ENCODE measurements at regions not wholly inside any gene's neighbourhood (a gene's known extent, or its start where the extent isn't known, plus 50 kb on each side); places are given as distances from the start of the nearest gene placed in this dataset.
"Not testable (repeated sequence)": the region's sequence is repeated elsewhere in the genome, so short reads cannot be mapped to it uniquely, and the experiment has no call there.

GRCh38 chr9:96100385-96101300 lies 201.3 kb downstream of the HSD17B3 start:
- no peak overlapping the region for H3K9ac ChIP-seq (ENCODE audit: low read depth in 2 of 2, low read length in 2 of 2)
- no peak overlapping the region for H3K4me3 ChIP-seq
- intact Hi-C loops (cut with DNase I): no loop called here
- H3K27ac ChIP-seq: no peak overlapping the region
- H3K9me3 ChIP-seq: no peaks in the 10 kb centered on the region
- no peaks in the 10 kb centered on the region for H3K36me3 ChIP-seq
- H3K4me1 ChIP-seq: no peaks in the 10 kb centered on the region
- no peaks in the 10 kb centered on the region for H3K27me3 ChIP-seq
- TF ChIP-seq CTCF (IDR thresholded peaks at IDR 0.05): no peak
- DNase-seq: no peak

GRCh38 chr9:96090630-96091029 lies 211.3 kb downstream of the HSD17B3 start:
- H3K27ac ChIP-seq; H3K9me3 ChIP-seq; DNase-seq; H3K9ac ChIP-seq (ENCODE audit: low read depth in 2 of 2, low read length in 2 of 2); H3K4me1 ChIP-seq; H3K36me3 ChIP-seq; intact Hi-C loops (cut with DNase I); H3K27me3 ChIP-seq; H3K4me3 ChIP-seq: not testable (repeated sequence)

- TF ChIP-seq CTCF (IDR thresholded peaks at IDR 0.05): no peak
- H3K27ac ChIP-seq: no peak overlapping the region
- DNase-seq: no peak
These were observed 212.4 kb downstream of the HSD17B3 start for GRCh38 chr9:96089452-96090085.

GRCh38 chr9:96088510-96088909 lies 213.0 kb downstream of the ERCC6L2 start:
- DNase-seq: no peak
- H3K9ac ChIP-seq (ENCODE audit: low read depth in 2 of 2, low read length in 2 of 2): no peak overlapping the region
- H3K4me3 ChIP-seq: no peak overlapping the region
- no peaks in the 10 kb centered on the region for H3K27me3 ChIP-seq
- intact Hi-C loops (cut with DNase I): no loop called here
- no peaks in the 10 kb centered on the region for H3K9me3 ChIP-seq
- no peak for TF ChIP-seq CTCF (IDR thresholded peaks at IDR 0.05)
- H3K27ac ChIP-seq: no peak overlapping the region
- H3K36me3 ChIP-seq: no peaks in the 10 kb centered on the region
- H3K4me1 ChIP-seq: peaks cover 4% of the 10 kb centered on the region

More at GRCh38 chr9:96089452-96090085, 212.4 kb downstream of the HSD17B3 start:
- H3K4me1 ChIP-seq: peaks cover 4% of the 10 kb centered on the region
- no peaks in the 10 kb centered on the region for H3K36me3 ChIP-seq
- intact Hi-C loops (cut with DNase I): no loop called here
- no peaks in the 10 kb centered on the region for H3K9me3 ChIP-seq
- H3K27me3 ChIP-seq: no peaks in the 10 kb centered on the region
- no peak overlapping the region for H3K4me3 ChIP-seq
- H3K9ac ChIP-seq (ENCODE audit: low read depth in 2 of 2, low read length in 2 of 2): no peak overlapping the region

GRCh38 chr9:96087669-96088299 lies 212.3 kb downstream of the ERCC6L2 start:
- Histone ChIP-seq H3K9ac (ENCODE audit: low read depth in 2 of 2, low read length in 2 of 2) (no peak overlapping the region), H3K27ac (no peak overlapping the region), H3K27me3 (no peaks in the 10 kb centered on the region), H3K4me3 (no peak overlapping the region), H3K4me1 (peaks cover 4% of the 10 kb centered on the region), H3K36me3 (no peaks in the 10 kb centered on the region), H3K9me3 (no peaks in the 10 kb centered on the region)
- intact Hi-C loops (cut with DNase I): no loop called here
- no peak for DNase-seq
- no peak for TF ChIP-seq CTCF (IDR thresholded peaks at IDR 0.05)
